ENCODE measurements at regions not wholly inside any gene's neighbourhood (a gene's known extent, or its start where the extent isn't known, plus 50 kb on each side); places are given as distances from the start of the nearest gene placed in this dataset.
"Not testable (repeated sequence)": the region's sequence is repeated elsewhere in the genome, so short reads cannot be mapped to it uniquely, and the experiment has no call there.

GRCh38 chr7:125316466-125316865 lies 386.8 kb upstream of the POT1 start:
- TF ChIP-seq CTCF (IDR thresholded peaks at IDR 0.05; ENCODE audit: low read depth, low read length), result no peak
- peak; percentile 6 to 26 for DNase-seq (ENCODE audit: low read depth in 2 of 2)
- no peak overlapping the region for H3K4me3 ChIP-seq (replicated peaks in 1 of 2; ENCODE audit: low read depth in 2 of 2, low read length in 2 of 2)

DNA sequence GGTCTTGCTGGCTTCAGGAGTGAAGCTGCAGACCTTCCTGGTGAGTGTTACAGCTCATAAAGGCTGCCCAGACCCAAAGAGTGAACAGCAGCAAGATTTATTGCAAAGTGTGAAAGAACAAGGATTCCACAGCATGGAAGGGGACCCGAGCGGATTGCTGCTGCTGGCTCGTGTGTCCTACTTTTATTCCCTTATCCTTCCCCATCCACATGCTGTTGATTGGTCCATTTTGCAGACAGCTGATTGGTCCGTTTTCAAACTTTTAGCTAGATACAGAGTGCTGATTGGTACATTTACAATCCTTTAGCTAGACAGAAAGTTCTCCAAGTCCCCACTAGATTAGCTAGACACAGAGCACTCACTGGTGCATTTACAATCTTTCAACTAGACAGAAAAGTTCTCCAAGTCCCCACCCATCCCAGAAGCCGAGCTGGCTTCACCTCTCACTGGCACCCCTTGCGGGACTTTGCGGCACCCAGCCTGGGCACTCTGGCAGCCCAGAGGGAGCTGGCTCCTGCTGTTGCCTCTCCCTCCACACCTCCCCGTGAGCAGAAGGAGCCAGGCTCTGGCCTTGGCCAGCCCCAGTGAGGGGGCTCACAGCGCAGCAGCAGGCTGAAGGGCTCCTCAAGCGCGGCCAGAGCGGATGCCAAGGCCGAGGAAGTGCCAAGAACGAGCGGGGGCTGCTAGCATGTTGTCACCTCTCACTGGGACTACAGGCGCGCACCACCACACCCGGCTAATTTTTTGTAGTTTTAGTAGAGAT lies 369.6 kb upstream of the POT1 start:
- no peak for TF ChIP-seq CTCF (IDR thresholded peaks at IDR 0.05; ENCODE audit: low read depth, low read length)
- H3K4me3 ChIP-seq (replicated peaks in 1 of 2; ENCODE audit: low read depth in 2 of 2, low read length in 2 of 2), result no peak overlapping the region
- no peak for DNase-seq (ENCODE audit: low read depth in 2 of 2)

- TF ChIP-seq CTCF (IDR thresholded peaks at IDR 0.05; ENCODE audit: low read depth, low read length), result no peak
- DNase-seq (ENCODE audit: low read depth in 2 of 2), result no peak
- H3K4me3 ChIP-seq (replicated peaks in 1 of 2; ENCODE audit: low read depth in 2 of 2, low read length in 2 of 2), result no peak overlapping the region
These were observed 350.3 kb upstream of the POT1 start for GRCh38 chr7:125279961-125280360.

GRCh38 chr7:125278318-125278717 lies 348.7 kb upstream of the POT1 start:
- TF ChIP-seq CTCF (IDR thresholded peaks at IDR 0.05; ENCODE audit: low read depth, low read length), result no peak
- no peak for DNase-seq (ENCODE audit: low read depth in 2 of 2)
- H3K4me3 ChIP-seq (replicated peaks in 1 of 2; ENCODE audit: low read depth in 2 of 2, low read length in 2 of 2), result no peak overlapping the region

GRCh38 chr7:125274742-125275141 lies 345.1 kb upstream of the POT1 start:
- not testable (repeated sequence) for DNase-seq (ENCODE audit: low read depth in 2 of 2); H3K4me3 ChIP-seq (replicated peaks in 1 of 2; ENCODE audit: low read depth in 2 of 2, low read length in 2 of 2)

GRCh38 chr7:125264174-125264856 lies 334.7 kb upstream of the POT1 start:
- H3K4me3 ChIP-seq (replicated peaks in 1 of 2; ENCODE audit: low read depth in 2 of 2, low read length in 2 of 2); DNase-seq (ENCODE audit: low read depth in 2 of 2): not testable (repeated sequence)

GRCh38 chr7:125258876-125259417 lies 329.3 kb upstream of the POT1 start:
- not testable (repeated sequence) for H3K4me3 ChIP-seq (replicated peaks in 1 of 2; ENCODE audit: low read depth in 2 of 2, low read length in 2 of 2); DNase-seq (ENCODE audit: low read depth in 2 of 2)

DNA sequence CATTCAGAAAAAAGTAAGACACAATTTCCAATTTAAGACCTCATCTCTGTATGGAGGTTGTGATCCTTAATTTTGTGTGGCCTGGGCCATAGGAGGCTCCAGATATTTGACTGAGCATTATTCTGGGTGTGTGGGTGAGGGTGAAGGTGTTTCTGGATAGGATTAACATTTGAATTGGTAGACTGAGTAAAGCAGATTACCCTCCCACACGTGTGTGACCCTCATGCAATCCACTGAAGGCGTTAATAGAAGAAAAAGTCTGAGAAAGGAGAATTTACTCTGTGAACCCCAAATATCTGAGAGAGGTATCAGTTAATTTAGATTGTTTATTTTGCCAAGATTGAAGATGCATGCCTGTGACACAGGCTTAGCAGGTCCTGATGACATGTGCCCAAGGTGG lies 328.0 kb upstream of the POT1 start:
- TF ChIP-seq CTCF (IDR thresholded peaks at IDR 0.05; ENCODE audit: low read depth, low read length), result no peak

More for the DNA sequence above, 328.0 kb upstream of the POT1 start:
- DNase-seq (ENCODE audit: low read depth in 2 of 2), result no peak
- no peak overlapping the region for H3K4me3 ChIP-seq (replicated peaks in 1 of 2; ENCODE audit: low read depth in 2 of 2, low read length in 2 of 2)

Data from cardiac fibroblast (primary cell).